HG03135 (cell line): ENCODE measurements at regions not wholly inside any gene's neighbourhood (a gene's known extent, or its start where the extent isn't known, plus 50 kb on each side); places are given as distances from the start of the nearest gene placed in this dataset.

Experiments
- ATAC-seq: cut with Tn5 transposase; IDR thresholded peaks from one replicate; pipeline ENCODE4 v1.9.1; 2021; ENCODE audit warnings: mild to moderate bottlenecking, moderate library complexity; ENCODE audit not compliant: unreplicated experiment

DNA sequence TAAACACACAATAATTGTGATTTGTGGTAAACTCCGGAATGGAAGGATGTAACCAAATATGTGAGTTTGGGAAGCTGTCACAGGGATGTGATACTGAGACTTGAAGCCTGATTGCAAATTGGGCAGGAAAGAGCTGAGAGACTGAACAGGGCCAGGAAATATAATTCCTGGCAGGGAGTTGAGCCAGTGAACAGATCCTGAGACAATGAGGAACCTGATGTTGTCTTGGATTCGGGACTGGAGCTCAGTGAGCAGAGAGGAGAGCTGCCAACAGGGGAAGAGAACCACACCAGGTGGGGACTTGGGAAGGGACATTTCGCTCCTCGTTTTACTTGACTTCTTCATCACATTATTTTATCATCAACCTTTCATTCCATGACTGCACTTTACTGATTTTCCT, 386.0 kb downstream of the TLL1 start:
- no peak for ATAC-seq

DNA sequence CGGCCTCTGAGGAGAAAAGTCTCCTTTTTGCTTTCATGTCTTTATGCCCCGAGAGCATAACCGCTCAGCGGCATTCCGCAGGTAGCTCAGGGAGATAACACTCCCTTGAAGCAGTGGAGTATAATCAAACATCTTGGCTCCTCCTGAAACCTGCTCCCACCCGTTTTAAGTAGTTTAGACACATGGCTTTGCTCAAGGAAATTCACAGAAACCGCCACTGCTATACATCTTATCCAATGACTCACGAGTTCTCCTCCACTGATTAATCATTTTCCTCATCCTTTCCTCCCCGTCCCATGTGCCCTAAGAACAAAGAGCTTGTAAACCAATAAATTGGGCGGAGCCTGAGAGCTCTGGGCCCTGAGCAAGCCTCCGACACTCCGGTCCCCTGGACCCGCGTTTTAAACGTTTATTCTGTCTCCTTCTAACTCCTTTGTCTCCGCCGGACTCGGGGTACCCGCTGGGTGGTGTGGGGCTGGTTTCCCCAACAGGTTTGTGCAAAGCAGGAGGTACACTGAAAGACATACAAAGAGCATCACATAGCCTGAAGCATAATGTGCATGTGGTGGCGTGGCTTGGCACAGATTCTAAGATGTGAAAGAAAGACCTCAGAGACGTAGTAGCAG, 401.2 kb downstream of the TLL1 start:
- ATAC-seq: no peak

DNA sequence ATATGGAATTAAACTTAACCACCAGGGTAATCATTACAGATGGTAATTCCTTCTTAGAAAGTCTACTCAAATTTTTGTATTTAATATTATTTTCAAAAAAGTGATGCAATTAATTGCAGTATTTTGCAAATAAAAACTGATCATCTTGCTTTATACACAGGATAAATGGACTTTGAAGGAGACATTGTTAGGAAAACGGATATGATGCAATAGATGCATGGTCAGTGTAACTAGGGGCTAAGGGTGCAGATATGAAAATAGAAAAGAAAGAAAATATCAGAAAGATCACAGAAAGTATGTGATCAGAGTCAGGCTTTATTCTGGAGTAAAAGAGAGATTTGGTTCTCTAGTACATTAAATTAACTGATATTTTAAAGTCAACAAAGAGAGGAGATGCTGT, 401.7 kb downstream of the TLL1 start:
- no peak for ATAC-seq

DNA sequence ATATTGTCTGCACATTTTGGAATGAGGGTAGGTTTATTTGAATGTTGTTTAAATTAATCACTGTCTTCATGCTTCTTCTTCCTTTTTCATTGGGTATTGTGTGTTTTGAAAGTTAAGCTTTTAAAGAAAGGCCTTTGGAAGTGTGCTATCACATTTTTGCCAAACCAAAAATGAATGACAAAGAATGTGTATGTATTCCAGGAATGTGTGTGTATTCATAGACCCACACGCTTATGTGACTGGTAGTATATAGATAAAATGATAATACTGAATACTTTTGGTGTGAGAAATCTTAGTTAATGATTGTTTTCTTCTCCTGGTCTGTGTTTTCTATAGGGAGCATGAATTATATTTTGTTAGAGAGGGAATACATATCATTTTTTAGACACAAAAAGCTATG, 404.4 kb downstream of the TLL1 start:
- ATAC-seq: no peak

DNA sequence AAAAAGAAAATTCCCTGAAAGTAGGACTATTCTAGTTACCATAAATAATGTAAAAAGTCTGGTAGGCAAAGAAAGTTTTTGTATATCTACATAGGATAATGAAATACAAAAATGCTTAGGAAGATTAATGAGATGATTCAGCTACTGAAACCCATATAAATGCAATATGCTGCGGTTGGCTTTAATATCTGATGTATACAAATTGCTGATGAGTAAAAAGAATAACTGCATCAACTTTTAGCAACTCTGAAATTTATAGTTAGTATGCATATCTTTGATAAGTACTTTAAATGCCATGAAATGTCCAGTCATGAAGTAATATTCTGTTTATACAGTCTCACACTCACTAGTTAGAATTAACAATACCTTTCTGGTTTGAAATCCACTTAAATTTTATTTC, 404.8 kb downstream of the TLL1 start:
- no peak for ATAC-seq

DNA sequence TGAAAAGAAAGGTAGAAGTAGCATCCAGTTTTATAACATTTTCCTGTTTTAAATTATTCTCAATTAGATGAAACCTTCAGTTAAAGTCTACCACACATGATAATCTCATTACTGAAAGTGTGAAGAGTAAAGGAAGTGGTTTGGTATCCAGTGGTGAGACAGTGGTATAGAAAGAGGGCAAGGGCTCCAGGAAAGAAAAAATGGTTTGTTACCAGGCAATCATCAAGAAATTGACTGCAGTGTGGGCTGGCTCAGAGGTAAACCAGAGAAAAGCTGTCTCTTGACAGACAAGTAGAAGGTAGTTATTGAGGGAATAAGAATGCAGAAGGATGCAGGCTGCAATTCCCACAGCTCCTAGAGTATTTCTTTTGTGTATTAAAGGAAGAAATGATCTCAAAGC, 406.2 kb downstream of the TLL1 start:
- no peak for ATAC-seq

DNA sequence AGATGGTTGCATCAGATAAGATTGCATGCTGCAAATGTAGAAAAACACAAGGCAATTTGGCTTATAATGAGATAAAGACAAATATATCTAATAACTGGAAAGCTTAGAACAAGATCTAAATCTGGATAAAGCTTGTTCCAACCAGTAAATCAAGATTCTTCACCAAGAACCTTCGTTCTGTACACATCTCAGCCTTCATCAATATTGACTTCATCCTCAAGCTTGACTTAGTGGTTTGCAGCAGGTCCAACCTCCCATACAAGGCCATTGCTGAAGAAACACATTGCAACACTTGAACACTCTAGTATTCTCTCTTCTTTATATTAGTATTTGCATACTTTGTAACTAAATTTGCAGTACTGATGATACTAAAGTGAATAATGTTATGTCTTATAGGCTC, 407.6 kb downstream of the TLL1 start:
- ATAC-seq: no peak

DNA sequence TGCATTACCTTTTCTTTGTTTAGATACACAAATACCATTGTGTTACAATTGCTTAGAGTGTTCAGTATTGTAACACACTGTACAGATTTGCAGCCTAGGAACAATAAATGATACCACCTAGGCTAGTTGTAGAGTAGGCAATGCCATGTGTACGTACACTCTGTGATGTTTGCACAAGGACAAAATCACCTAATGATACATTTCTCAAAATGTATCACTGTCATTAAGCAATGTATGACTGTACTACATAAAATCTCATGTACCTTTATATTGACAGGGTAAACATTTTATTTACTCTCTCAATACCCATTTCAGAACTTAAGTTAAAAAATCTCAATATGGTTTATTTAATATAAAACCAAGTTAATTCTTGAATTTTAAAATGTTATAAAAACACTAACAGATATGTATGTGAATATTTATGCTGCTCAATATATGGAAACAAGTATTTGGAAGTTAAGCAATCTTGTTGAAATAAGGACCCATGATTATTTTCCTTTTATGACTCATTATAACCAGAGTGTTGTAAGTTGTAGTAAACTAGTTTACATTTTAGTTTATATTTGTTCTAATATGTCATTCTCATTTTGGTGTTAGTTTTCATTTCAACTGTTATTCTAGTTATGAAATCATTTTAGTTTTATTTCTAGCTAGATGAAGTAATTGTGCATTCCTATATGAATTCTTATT, 409.2 kb downstream of the TLL1 start:
- ATAC-seq: no peak

DNA sequence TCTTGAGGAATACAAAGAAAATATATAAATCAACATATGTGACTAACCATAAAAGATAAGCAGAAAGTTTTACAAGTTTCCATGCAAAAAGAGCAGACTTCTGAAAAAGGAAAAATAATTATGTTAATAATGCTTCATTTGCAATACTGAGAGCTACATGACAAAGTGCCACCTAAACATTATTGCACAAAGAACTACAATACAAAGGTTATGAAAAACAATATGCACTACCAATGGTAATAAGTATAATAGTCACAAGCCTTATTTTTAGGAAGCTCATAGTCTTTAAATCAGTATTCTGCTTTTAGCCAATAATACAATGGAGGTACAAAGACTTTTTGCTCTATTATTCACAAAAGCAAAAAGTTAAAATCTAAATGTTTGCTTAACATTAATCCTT, 411.2 kb downstream of the TLL1 start:
- ATAC-seq: no peak

DNA sequence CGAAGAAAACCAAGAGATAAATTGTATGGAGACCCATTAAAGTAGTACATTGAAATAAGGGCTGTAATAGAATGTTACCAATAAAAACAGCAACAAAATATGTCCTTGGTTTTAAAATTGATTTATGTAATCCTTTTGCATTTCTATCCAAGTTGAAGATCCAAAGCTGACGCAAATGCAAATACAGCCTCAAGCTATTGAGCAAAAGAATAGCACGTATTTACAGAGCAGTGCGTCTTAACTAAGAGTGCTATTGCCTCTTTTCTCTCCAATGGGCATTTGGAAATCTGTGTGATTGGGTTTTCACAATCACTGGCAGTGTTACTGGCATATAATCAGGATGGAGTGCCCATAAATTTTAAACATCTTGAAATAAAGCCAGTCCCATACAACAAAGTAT, 417.4 kb downstream of the TLL1 start:
- no peak for ATAC-seq

DNA sequence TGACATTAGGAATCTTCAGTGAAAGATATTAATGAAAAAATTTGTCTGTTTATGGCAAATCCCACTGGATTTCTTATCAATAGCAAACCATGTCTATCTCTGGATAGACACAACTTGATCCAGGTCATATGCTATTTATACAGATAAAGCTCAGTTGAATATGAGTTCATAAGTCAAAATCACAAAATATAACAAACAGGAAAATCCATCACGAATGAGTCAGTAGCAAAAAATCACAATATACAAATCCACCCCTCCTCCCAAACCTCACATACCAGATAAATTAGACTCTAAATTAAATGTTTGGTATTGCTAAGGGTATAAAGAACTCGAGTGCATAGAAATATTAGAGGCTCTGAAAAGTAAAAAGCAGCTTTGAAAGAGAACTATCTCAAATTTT, 420.5 kb downstream of the TLL1 start:
- no peak for ATAC-seq

DNA sequence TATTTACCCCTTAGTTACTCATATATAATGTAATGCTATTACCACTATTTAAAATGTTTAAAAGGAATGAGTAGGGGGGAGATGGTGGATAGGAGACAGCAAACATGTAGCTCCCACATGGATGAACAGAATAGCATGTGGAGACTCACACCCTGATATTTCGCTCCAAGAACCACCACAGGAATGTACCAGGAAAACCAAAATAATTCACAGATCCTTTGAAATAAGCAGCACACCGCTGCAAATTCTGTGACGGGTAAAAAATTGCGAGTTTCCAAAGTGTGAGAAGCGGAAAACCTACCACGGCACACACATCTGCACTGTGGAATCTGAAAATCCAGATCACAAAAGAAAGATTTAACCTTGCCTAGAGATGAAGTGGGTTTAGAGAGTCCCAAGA, 428.2 kb downstream of the TLL1 start:
- ATAC-seq: no peak

DNA sequence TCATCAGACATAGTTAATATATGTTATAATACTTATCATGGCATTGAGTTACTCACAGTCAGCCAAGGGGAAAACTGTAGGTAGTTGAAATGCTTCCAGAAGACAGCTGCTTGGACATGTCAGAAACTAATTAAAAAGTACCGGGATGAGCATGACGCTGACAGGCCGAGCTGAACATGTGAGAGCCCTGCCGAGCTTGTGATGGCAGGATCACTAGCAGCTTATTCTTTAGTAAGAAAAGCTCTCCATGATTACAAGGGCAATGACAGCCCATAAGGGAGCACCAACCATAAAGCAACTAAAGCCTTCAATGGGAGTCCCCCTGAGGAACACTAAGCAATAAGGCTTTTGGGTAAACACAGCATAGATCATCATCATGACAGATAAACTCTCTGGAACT, 435.6 kb downstream of the TLL1 start:
- no peak for ATAC-seq

DNA sequence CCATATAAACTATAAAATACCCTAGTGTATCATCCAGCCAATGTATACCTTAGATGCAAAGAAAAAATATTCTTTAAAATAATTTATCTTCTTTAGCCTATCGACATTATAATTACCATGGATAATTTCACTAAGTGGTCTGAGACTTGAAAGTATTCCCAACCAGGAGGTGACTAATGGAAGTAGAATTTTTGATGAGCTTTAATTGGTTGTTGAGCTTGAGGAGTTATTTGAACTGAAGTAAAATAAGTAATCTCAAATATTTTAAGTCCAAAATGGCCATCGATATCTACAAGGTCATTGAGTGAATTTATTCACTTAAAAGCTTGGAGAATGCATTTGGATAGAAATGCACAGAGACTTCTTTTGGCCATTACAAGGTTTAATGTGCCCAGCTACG, 436.2 kb downstream of the TLL1 start:
- no peak for ATAC-seq

DNA sequence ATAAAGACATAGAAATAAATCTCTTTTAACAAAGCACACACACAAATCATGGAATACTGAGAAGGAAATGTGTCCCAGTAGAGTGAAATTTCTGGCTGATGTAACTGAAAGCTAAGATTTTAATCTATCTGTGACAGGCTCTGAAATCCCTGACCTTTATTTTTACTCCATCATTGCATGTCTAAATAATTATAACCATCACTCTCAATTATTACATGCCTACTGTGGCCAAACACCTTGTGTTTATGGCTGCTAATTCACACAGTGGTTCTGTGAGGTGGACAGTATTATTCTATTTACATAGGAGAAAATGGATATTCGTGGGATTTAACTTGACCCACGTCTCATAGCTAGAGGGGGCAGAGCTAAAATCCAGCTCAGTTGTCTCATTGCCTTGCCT, 438.1 kb downstream of the TLL1 start:
- no peak for ATAC-seq

DNA sequence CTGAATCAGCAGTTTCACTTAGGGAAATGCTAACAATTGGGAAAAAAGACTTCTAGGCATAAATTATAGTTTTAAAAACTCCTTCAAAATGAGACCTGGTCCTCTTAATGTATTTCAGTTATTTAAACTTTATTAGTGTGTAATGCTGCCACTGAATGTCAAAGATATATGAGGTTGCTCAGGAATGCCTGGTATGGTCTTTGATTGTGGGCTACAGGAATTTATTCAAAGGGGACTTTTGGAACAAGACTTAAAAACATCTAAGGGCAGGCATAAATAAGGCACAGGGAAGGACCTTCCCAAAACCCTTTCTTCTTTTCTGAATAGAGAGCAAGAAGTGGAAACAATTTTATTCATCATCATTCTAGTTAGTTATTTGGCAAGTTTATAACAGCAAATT, 439.1 kb downstream of the TLL1 start:
- ATAC-seq: no peak

DNA sequence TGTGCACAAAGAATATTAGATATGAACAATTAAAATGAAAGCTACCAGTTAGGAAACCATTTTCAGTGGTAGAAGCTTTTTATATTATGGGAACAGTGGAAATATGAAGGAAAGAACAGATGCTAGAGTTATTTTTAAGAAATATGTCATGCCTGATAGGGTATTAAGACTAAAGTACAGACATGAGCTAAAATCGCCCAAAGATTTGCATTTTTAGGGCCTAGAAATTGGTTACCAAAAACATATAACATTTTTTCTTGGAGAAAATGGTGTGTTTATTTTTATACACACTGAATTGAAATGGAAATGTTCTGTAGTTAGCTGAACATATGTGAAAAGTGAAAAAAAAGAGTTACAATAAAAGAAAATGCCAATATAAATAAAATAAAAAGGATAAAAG, 441.9 kb downstream of the TLL1 start:
- ATAC-seq: no peak

DNA sequence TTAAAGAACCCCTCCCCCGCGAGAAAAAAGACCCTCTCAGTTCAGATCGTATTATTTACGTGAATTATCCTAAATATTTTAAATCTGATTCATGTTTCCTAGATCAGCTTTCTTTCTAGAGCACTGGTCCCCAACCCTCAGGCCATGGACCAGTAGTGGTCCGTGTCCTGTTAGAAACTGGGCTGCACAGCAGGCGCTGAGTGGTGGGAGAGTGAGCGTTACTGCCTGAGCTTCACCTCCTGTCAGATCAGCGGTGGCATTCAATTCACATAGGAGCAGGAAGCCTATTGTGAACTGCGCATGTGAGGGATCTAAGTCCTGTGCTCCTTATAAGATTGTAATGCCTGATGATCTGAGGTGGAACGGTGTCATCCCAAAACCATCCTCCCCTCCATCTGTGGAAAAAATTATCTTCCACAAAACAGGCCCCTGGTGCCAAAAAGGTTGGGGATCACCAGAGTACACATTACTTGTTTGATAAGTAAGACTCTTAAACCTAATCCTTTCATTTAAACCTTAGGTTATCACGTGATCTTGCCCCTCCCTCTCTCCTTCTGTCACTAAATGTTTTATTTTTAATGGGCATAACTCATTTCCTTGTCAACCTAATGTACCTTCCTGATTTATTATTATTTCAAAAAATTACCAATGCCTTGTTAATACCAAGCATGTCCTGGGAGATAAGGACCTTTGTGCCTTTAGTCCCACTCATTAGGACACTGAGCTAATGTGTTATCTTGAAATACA, 442.9 kb downstream of the TLL1 start:
- ATAC-seq: no peak

DNA sequence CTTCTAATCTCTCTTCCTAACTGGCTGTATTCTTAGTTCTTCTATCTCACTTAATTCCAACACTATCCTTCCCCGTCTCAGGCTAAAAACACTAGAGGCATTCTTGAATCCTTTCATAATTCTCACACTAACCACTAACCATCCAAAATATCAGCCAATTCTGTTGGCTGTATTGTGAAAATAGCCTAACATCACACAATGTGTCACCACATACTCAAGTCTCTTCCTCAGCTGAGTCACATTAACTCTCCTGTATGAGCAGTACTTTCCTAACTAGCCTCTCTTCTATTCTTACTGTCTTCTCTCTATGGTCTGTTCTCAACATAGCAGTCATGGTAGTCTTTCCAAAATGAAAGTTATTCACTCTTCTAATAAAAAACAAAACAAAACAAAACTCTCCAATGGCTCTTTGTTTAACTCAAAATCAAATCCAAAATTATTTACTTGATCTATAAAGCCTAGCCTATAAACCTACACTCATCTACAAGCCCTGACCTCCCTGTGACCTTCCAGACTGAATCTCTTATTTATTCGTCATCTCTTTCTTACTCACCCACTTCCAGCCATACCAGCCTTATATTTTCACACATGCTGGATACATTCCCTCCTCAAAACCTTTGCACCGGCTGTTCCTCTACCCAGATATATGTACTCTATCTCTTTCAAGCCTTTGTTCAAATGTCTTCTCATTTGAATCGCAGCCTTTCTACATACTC, 445.9 kb downstream of the TLL1 start:
- no peak for ATAC-seq

DNA sequence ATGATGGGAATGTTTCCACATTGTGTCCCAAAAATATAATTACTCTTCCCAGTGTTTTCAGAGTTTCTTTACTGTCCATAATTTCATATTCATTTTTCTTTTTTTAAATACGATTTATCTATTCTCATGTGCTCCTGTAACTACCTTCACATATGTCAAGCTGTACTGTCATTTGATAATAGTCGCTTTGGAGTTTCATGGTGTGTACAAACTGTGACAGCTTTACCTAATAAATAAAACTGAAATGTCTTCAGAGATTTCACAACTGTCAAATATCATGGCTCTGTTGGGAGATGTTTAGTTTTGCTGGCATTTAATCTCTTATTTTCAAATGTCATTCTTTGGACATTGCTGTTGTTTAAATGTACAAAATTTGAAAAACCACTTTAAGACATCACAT, 450.2 kb downstream of the TLL1 start:
- ATAC-seq: no peak

DNA sequence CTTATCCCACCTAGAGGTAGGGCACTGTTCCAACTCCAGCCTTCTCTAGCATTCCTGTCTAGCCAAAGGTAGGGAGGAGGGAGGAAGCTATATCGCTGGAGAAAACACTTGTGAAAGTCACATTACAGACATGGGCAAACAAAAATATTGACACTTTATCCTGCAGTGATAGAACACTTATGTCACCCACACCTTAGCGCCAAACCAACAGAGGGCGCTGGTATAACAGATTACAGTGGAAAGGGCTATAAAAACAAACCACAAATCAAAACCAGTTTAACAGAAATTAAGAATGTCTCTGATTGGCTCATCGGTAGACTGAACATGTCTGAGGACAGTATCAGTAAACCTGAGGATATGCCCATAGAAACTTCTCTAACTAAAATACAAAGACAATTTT, 451.3 kb downstream of the TLL1 start:
- ATAC-seq: no peak
